ENCODE measurements at regions not wholly inside any gene's neighbourhood (a gene's known extent, or its start where the extent isn't known, plus 50 kb on each side); places are given as distances from the start of the nearest gene placed in this dataset.

DNA sequence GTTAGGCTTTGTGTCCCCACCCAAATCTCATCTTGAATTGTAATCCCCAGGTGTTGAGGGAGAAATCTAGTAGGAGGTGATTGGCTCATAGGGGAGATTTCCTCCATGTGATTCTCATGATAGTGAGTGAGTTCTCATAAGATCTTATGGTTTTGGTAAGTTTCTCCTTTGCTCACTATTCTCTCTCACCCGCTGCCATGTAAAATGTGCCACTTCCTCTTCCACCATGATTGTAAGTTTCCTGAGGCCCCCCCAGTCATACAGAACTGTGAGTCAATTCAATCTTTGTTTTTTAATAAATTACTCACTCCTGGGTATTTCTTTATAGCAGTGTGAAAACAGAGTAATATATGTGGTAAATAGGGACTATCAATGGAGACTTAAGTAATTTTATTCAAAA, 434.5 kb upstream of the OLFM3 start:
- BruUV-seq (replicated peaks): no TSS peak
- Mint-ChIP-seq H3K36me3 (ENCODE audit: insufficient read depth, unreplicated experiment) (no peaks in the 10 kb centered on the region), H3K4me3 (ENCODE audit: unreplicated experiment) (no peak overlapping the region), H3K9me3 (ENCODE audit: unreplicated experiment) (no peaks in the 10 kb centered on the region), H3K27me3 (ENCODE audit: insufficient read depth, unreplicated experiment) (no peaks in the 10 kb centered on the region), H3K4me1 (ENCODE audit: insufficient read depth, unreplicated experiment) (no peaks in the 10 kb centered on the region), H3K27ac (ENCODE audit: low read depth, unreplicated experiment) (no peak overlapping the region)
- POLR2A ChIA-PET: no interaction called here
- DNase-seq (ENCODE audit: unreplicated experiment): no peak
- CTCF ChIA-PET: interaction anchor here (0.6 kb wide), 2 partner anchors 43 to 897 kb away, joined by 3 to 4 read pairs; no protein-coding TSS in a partner anchor
- intact Hi-C loops (cut with micrococcal nuclease): no loop called here
- TF ChIP-seq, protein P1, sequence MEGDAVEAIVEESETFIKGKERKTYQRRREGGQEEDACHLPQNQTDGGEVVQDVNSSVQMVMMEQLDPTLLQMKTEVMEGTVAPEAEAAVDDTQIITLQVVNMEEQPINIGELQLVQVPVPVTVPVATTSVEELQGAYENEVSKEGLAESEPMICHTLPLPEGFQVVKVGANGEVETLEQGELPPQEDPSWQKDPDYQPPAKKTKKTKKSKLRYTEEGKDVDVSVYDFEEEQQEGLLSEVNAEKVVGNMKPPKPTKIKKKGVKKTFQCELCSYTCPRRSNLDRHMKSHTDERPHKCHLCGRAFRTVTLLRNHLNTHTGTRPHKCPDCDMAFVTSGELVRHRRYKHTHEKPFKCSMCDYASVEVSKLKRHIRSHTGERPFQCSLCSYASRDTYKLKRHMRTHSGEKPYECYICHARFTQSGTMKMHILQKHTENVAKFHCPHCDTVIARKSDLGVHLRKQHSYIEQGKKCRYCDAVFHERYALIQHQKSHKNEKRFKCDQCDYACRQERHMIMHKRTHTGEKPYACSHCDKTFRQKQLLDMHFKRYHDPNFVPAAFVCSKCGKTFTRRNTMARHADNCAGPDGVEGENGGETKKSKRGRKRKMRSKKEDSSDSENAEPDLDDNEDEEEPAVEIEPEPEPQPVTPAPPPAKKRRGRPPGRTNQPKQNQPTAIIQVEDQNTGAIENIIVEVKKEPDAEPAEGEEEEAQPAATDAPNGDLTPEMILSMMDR (IDR thresholded peaks at IDR 0.05; ENCODE audit: unreplicated experiment): no peak

DNA sequence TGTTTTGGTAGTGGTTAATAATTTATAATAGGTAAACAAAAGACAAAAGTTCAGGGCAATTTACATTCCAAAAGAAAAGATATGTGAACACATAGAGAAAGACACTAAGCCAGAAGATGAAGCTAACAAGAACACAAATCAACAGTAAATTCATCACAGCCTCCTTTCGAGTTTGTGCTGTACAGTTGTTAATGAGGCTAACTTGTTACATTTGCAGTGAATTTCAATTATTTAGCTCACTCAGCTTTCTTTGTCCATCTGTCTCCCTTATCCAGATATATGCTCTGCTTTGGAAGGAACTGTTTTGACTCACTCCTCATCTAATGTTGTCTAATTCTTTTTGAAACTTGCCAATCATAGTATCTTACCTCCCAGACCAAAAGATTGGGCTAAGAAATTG, 423.3 kb upstream of the OLFM3 start:
- TF ChIP-seq, protein P1 (IDR thresholded peaks at IDR 0.05; ENCODE audit: unreplicated experiment): no peak
- H3K4me3 Mint-ChIP-seq (ENCODE audit: unreplicated experiment): no peak overlapping the region
- POLR2A ChIA-PET: no interaction called here
- H3K36me3 Mint-ChIP-seq (ENCODE audit: insufficient read depth, unreplicated experiment): no peaks in the 10 kb centered on the region
- intact Hi-C loops (cut with micrococcal nuclease): no loop called here
- CTCF ChIA-PET: no interaction called here
- peaks cover 46% of the 10 kb centered on the region for H3K27me3 Mint-ChIP-seq (ENCODE audit: insufficient read depth, unreplicated experiment)
- no peaks in the 10 kb centered on the region for H3K4me1 Mint-ChIP-seq (ENCODE audit: insufficient read depth, unreplicated experiment)
- H3K27ac Mint-ChIP-seq (ENCODE audit: low read depth, unreplicated experiment): no peak overlapping the region
- no TSS peak for BruUV-seq (replicated peaks)
- H3K9me3 Mint-ChIP-seq (ENCODE audit: unreplicated experiment): no peaks in the 10 kb centered on the region
- DNase-seq (ENCODE audit: unreplicated experiment): no peak

All from MCF 10A (cell line).